Tibial nerve (tissue), 4 donors: ENCODE measurements at regions not wholly inside any gene's neighbourhood (a gene's known extent, or its start where the extent isn't known, plus 50 kb on each side); places are given as distances from the start of the nearest gene placed in this dataset.

Experiments used
- DNase-seq, 2 donors: peaks; one replicate each; pipeline ENCODE4 v3.0.0-alpha.2; 2019; ENCODE audit warnings: low spot score in 2 of 2
- H3K27ac ChIP-seq, 4 donors: fragments of 200-600 bp; sonication (generic) in 3 of 4; one replicate each; pipeline ENCODE4 v1.5.1; 2017 to 2019; ENCODE audit warnings: mild to moderate bottlenecking in 1 of 4
- H3K27me3 ChIP-seq, 2 donors: fragments of 200-600 bp; sonication (generic) in 1 of 2; one replicate each; pipeline versions ENCODE4 v1.5.1 to v1.6.0; 2017 to 2019
- H3K36me3 ChIP-seq, 3 donors: fragments of 200-600 bp; sonication (generic); one replicate each; pipeline ENCODE4 v1.5.1; 2018 to 2019
- H3K4me1 ChIP-seq, 4 donors: fragments of 200-600 bp; sonication (generic) in 3 of 4; one replicate each; pipeline ENCODE4 v1.5.1; 2017 to 2019
- H3K4me3 ChIP-seq, 4 donors: fragments of 200-600 bp; sonication (generic) in 3 of 4; one replicate each; pipeline ENCODE4 v1.5.1; 2017 to 2019; ENCODE audit warnings: mild to moderate bottlenecking in 1 of 4, moderate library complexity in 1 of 4
- H3K9me3 ChIP-seq, 4 donors: fragments of 200-600 bp; sonication (generic) in 3 of 4; one replicate each; pipeline ENCODE4 v1.5.1; 2017 to 2019
- CTCF ChIP-seq, 5 experiments: fragments of 200-600 bp in 3 of 5; fragments of 450-650 bp in 2 of 5; sonication (generic) in 3 of 5; IDR thresholded peaks; one replicate each; pipeline ENCODE4 v1.5.1; 2016 to 2019; ENCODE audit warnings: antibody characterized with exemption in 5 of 5, mild to moderate bottlenecking in 3 of 5, moderate library complexity in 2 of 5
- EP300 ChIP-seq, 2 donors: sonication (generic); formaldehyde crosslinking; IDR thresholded peaks; one replicate each; pipeline ENCODE4 v1.6.1; 2017; ENCODE audit warnings: antibody characterized with exemption in 2 of 2, mild to moderate bottlenecking in 1 of 2
- POLR2A ChIP-seq, 2 donors: fragments of 450-650 bp; IDR thresholded peaks; one replicate each; pipeline ENCODE4 v1.6.1; 2017; ENCODE audit warnings: antibody characterized with exemption in 2 of 2, mild to moderate bottlenecking in 2 of 2, moderate library complexity in 2 of 2
- WGBS, 2 donors: methylation state at CpG; one replicate each; pipeline ENCODE4 v1.1.5; 2018; 5-methylcytosine and 5-hydroxymethylcytosine counted together

GRCh38 chr5:15333091-15333490 lies 166.9 kb upstream of the FBXL7 start:
- Histone ChIP-seq H3K27me3 (no peaks in the 10 kb centered on the region), H3K9me3 (no peaks in the 10 kb centered on the region), H3K4me3 (no peak overlapping the region), H3K36me3 (no peaks in the 10 kb centered on the region), H3K4me1 (no peaks in the 10 kb centered on the region), H3K27ac (no peak overlapping the region)
- TF ChIP-seq CTCF (IDR thresholded peaks at IDR 0.05) = no peak
- TF ChIP-seq POLR2A (IDR thresholded peaks at IDR 0.05) = no peak
- TF ChIP-seq EP300 (IDR thresholded peaks at IDR 0.05) = no peak
- no peak for DNase-seq
- 93 to 94% methylated on average over 1 of the region's 1 CpG for WGBS, 2 donors

- H3K9me3 ChIP-seq = no peaks in the 10 kb centered on the region
- DNase-seq = no peak
- no peaks in the 10 kb centered on the region for H3K36me3 ChIP-seq
- H3K4me3 ChIP-seq = no peak overlapping the region
- no peak for TF ChIP-seq POLR2A (IDR thresholded peaks at IDR 0.05)
- TF ChIP-seq CTCF (IDR thresholded peaks at IDR 0.05) = no peak
- no peak for TF ChIP-seq EP300 (IDR thresholded peaks at IDR 0.05)
- no peak overlapping the region for H3K27ac ChIP-seq
- H3K4me1 ChIP-seq = no peaks in the 10 kb centered on the region
- H3K27me3 ChIP-seq = no peaks in the 10 kb centered on the region
Measured at GRCh38 chr5:15326932-15327331, 173.0 kb upstream of the FBXL7 start.

- H3K27ac ChIP-seq = no peak overlapping the region
- H3K27me3 ChIP-seq = no peaks in the 10 kb centered on the region
- DNase-seq = no peak
- no peaks in the 10 kb centered on the region for H3K4me1 ChIP-seq
- H3K36me3 ChIP-seq = no peaks in the 10 kb centered on the region
- no peak overlapping the region for H3K4me3 ChIP-seq
- 76 to 83% methylated on average over 4 of the region's 4 CpGs for WGBS, 2 donors
- TF ChIP-seq POLR2A (IDR thresholded peaks at IDR 0.05) (no peak), EP300 (IDR thresholded peaks at IDR 0.05) (no peak), CTCF (IDR thresholded peaks at IDR 0.05) (no peak)
- H3K9me3 ChIP-seq = no peaks in the 10 kb centered on the region
Measured at GRCh38 chr5:15326471-15326870, 173.5 kb upstream of the FBXL7 start.

- no peaks in the 10 kb centered on the region for H3K4me1 ChIP-seq
- H3K9me3 ChIP-seq = no peaks in the 10 kb centered on the region
- TF ChIP-seq CTCF (IDR thresholded peaks at IDR 0.05) = no peak
- no peak for TF ChIP-seq POLR2A (IDR thresholded peaks at IDR 0.05)
- TF ChIP-seq EP300 (IDR thresholded peaks at IDR 0.05) = no peak
- H3K36me3 ChIP-seq = no peaks in the 10 kb centered on the region
- DNase-seq = no peak
- no peak overlapping the region for H3K4me3 ChIP-seq
- H3K27me3 ChIP-seq = no peaks in the 10 kb centered on the region
- no peak overlapping the region for H3K27ac ChIP-seq
Measured at GRCh38 chr5:15322421-15322820, 177.6 kb upstream of the FBXL7 start.

GRCh38 chr5:15321776-15322175 lies 178.2 kb upstream of the FBXL7 start:
- H3K4me3 ChIP-seq = no peak overlapping the region
- WGBS, 2 donors = 86 to 90% methylated on average over 3 of the region's 3 CpGs
- no peak for DNase-seq

More at GRCh38 chr5:15321776-15322175, 178.2 kb upstream of the FBXL7 start:
- H3K9me3 ChIP-seq = no peaks in the 10 kb centered on the region
- no peaks in the 10 kb centered on the region for H3K36me3 ChIP-seq
- no peak overlapping the region for H3K27ac ChIP-seq
- no peak for TF ChIP-seq POLR2A (IDR thresholded peaks at IDR 0.05)
- no peak for TF ChIP-seq EP300 (IDR thresholded peaks at IDR 0.05)
- TF ChIP-seq CTCF (IDR thresholded peaks at IDR 0.05) = no peak
- H3K4me1 ChIP-seq = no peaks in the 10 kb centered on the region
- no peaks in the 10 kb centered on the region for H3K27me3 ChIP-seq
